NCI-H345 treated with DMSO at 0.1 percent for 48 hours (cell line): ENCODE measurements at regions not wholly inside any gene's neighbourhood (a gene's known extent, or its start where the extent isn't known, plus 50 kb on each side); places are given as distances from the start of the nearest gene placed in this dataset.

ENCODE experiments used
- DNase-seq: peaks from one replicate; lab custom pipeline; 2025; ENCODE audit not compliant: unreplicated experiment; lab: John Stamatoyannopoulos, UW

DNA sequence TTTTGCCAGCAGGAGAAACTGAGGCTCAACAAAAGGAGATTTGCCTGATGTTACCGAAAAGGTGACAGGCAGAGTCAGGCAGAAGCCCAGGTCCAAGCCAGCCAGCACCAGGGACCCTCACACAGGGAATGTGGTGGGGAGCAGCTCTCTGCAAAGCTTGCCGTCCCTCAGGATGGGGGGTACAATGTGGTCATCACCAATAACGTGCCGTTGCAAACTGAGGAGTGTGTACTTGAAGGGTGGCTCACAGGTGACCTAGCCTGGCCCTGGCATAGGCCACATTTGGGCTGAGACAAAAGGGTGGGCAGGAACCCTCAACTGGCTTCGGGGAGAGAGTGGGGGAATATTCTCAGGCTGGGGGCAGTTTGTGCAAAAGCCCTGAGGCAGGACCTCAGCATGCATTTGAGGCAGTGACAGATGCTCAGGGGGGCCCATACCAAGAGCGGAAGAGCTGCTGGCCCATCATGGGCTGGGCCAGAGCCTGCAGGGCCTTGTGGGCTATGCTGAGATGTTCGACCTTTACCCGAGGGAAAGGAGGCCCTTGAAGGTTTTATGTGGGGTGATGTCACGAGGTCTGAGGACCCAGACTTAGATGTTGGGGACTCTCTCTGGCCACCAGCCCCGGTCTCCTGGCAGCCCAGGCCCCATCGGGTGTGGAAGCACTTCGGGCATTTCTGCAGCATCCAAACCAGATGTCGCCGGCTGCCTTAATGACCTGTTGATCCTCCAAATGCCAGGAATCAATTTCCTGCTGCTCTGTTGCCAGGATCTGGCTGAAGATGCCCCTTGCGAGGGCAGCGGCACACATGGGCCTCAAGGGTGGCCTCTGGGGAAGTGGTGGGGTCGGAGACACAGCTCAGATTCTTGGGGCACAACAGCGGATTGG, 57.4 kb upstream of the SHISAL1 start:
- DNase-seq: no peak

GRCh38 chr22:44369293-44369661, 56.5 kb upstream of the SHISAL1 start:
- DNase-seq: no peak

DNA sequence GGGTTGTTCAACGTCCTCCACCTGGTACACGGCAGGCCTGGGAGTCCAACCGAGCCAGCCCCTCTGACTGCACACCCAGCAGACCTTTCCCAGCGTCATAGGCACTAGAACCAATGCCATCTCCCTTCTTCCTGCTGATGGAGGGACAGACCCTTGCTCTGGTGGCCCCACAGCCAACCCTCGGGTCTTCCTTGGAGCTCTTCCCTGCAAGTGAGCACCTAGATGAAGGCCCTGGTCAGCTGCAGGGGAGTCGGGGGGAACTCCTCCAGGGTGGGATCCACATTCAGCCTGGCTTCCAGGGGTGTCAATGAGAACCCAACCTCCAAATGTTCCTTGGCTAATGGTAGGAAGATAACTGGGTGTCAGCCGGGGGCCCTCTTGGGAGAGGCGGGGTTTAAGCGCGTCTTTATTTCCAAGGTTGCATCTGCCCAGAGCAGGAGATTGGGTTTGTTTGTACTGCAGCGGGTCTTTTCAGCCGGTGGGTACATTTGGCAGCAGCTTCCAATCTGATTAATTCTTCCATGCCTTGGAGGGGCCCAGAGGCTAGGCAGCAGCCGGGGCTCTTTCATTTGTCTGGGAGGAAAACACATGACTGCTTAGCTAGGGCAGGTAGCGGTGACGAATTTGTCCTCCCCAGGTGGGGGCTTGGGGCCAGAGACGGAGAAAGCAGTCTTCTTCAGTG, 56.0 kb upstream of the SHISAL1 start:
- DNase-seq: no peak

GRCh38 chr22:44366372-44367300, 53.9 kb upstream of the SHISAL1 start:
- no peak for DNase-seq

DNA sequence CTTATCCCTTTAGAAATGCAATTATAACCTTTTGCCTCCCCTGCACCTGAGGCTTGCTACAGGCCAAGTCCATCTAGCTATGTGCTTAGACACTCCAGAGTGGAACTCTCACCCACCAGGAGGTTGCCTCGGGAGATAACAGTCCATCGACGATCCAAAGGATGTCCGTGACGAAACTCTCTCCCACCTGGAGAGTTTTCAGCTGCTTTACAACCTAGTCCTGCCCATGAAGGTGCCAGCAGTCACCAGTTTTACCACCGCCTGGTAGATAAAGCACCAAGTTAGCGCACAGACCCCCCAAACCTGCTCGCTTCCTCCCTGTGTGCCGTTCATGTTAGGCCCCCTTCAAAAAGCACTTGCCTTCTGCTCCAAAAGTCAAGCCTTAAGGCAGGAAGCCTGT, 53.1 kb upstream of the SHISAL1 start:
- no peak for DNase-seq

DNA sequence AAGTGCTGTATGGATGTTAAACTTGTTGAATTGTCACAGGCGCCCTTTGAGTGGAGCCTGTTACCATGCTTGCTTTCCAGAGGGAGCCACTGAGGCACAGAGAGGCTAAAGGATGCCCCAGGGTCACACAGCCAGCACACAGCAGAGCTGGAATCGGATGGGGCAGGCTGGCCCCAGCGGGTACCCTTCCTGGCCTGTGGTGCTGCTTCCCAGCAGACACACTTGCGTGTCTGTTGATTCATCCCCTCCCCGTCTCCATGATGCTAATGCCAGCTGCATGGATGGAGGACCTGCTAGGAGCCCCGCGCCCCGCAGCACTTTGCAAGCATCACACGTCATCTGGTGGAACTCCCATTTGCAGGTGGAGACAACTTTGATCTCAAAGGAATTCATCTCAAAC, 52.4 kb upstream of the SHISAL1 start:
- no peak for DNase-seq

DNA sequence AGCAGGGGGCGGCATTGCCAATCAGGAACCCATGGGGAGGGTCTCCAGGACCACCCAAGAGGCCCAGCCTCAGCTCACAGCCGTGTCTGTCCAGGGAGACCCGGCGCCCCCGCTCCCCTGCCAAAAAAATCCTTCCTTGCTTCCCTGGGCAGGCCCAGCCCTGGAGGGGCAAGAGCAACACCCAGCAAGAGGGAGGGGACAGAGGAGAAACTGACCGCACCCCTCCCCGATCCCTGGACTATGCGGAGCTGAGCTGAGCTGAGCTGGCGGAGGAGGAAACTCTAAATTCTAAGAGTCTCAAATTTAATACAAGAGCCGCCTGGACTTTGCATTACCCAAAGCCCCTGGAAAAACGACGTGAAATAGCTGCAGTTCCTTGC, 52.0 kb upstream of the SHISAL1 start:
- DNase-seq: no peak

GRCh38 chr22:44363980-44364750, 51.4 kb upstream of the SHISAL1 start:
- DNase-seq: no peak

GRCh38 chr22:44363013-44363979, 50.5 kb upstream of the SHISAL1 start:
- no peak for DNase-seq

- no peak for DNase-seq
Measured at GRCh38 chr22:44362249-44363012, 49.7 kb upstream of the SHISAL1 start.
